Type B pancreatic cell (in vitro differentiated cells): ENCODE measurements at regions not wholly inside any gene's neighbourhood (a gene's known extent, or its start where the extent isn't known, plus 50 kb on each side); places are given as distances from the start of the nearest gene placed in this dataset.

ENCODE experiments used
- DNase-seq: peaks from one replicate; pipeline ENCODE4 v3.0.0; 2021; ENCODE audit warnings: mixed read lengths; ENCODE audit not compliant: unreplicated experiment; ENCODE audit errors: extremely low spot score
- H3K27ac Mint-ChIP-seq: 2 replicates; pipeline ENCODE4 v1.8.0; 2021; ENCODE audit warnings: mild to moderate bottlenecking, mixed read lengths
- H3K27me3 Mint-ChIP-seq: 2 replicates; pipeline ENCODE4 v1.8.0; 2021; ENCODE audit warnings: mixed read lengths
- H3K36me3 Mint-ChIP-seq: 2 replicates; pipeline ENCODE4 v1.8.0; 2021; ENCODE audit warnings: mixed read lengths
- H3K4me1 Mint-ChIP-seq: one replicate; pipeline ENCODE4 v1.8.0; 2021; ENCODE audit warnings: mixed read lengths; ENCODE audit not compliant: unreplicated experiment
- H3K4me3 Mint-ChIP-seq: 2 replicates; pipeline ENCODE4 v1.8.0; 2021; ENCODE audit warnings: mild to moderate bottlenecking, mixed read lengths
- H3K9me3 Mint-ChIP-seq: 2 replicates; pipeline ENCODE4 v1.8.0; 2021; ENCODE audit warnings: mixed read lengths
- TF ChIP-seq, protein P1 (sequence below): fragments of 200-600 bp; sonication (generic); conservative IDR thresholded peaks from 2 replicates; pipeline ENCODE4 v1.5.0; 2021; ENCODE audit warnings: antibody characterized with exemption, mild to moderate bottlenecking

DNA sequence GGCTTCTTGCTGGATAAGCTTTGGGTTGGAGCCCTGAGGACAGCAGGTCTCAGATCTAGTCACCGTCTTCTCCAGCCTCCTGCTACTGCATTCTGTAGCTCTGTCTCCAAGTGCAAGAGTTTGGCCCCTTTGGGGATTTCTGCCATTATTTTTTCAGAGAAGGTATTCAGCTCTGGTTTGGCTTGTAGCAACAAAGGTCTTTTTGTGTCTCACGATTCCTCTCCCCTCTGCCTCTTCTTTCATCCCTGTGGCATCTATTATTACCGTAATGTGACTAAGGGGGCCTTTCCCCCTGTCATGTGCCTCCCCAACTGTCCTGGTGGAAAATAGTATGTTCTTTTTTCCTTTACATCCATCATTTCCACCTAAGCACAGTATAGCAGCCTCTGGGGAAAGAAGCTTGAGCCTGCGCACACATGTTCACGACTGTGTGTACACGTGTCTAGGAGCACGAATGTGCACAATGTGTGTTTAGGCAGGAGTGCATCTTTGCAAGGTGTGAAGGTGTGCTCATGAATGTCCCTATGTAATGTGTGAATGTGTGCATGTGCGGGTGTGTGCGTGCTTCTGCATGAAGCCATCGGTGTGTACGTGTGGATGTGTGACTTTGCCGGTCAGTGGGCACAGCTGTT is 273.9 kb downstream of the ZNF536 start:
- Mint-ChIP-seq H3K9me3 (no peaks in the 10 kb centered on the region), H3K27me3 (peaks cover 40% of the 10 kb centered on the region), H3K27ac (no peak overlapping the region), H3K4me3 (no peak overlapping the region), H3K4me1 (peaks cover 24% of the 10 kb centered on the region), H3K36me3 (no peaks in the 10 kb centered on the region)
- TF ChIP-seq, protein P1, sequence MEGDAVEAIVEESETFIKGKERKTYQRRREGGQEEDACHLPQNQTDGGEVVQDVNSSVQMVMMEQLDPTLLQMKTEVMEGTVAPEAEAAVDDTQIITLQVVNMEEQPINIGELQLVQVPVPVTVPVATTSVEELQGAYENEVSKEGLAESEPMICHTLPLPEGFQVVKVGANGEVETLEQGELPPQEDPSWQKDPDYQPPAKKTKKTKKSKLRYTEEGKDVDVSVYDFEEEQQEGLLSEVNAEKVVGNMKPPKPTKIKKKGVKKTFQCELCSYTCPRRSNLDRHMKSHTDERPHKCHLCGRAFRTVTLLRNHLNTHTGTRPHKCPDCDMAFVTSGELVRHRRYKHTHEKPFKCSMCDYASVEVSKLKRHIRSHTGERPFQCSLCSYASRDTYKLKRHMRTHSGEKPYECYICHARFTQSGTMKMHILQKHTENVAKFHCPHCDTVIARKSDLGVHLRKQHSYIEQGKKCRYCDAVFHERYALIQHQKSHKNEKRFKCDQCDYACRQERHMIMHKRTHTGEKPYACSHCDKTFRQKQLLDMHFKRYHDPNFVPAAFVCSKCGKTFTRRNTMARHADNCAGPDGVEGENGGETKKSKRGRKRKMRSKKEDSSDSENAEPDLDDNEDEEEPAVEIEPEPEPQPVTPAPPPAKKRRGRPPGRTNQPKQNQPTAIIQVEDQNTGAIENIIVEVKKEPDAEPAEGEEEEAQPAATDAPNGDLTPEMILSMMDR = no peak
- no peak for DNase-seq

DNA sequence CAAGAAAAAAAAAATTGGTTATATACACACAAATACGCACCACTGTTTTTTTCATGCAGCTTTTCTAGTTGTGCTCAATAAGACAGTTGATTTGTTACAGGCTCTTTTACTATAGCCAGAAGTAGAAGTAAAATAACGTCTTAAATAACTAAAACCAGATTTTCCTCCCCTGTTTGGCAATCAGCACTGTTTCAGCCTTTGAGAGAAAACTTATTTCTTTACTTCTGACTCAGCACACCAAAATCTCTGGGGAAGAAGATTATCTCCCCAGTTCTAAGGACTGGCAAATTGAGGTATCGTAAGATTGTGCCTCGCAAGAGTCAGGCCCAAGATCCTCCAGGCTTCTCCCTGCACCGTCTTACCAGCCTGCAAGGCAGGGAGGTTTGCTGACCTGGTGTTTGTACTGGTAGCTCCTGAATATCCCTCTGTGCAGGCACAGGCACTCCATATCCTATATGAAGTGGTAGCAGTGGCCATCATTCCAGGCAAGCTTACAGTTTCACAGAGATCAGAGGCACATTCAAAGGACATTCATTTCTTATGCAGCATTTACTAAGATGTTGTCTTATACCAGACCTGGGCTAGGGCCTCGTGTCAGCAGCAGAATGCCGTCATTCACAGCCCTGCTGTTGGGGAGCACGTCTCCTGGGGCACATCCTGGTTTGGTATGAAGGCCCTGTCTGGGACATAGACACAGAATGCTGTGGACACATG is 268.2 kb downstream of the ZNF536 start:
- Mint-ChIP-seq H3K4me3 (no peak overlapping the region), H3K9me3 (no peaks in the 10 kb centered on the region), H3K27ac (no peak overlapping the region), H3K36me3 (no peaks in the 10 kb centered on the region), H3K4me1 (no peaks in the 10 kb centered on the region), H3K27me3 (peaks cover 9% of the 10 kb centered on the region)
- TF ChIP-seq, protein P1 = no peak
- no peak for DNase-seq

DNA sequence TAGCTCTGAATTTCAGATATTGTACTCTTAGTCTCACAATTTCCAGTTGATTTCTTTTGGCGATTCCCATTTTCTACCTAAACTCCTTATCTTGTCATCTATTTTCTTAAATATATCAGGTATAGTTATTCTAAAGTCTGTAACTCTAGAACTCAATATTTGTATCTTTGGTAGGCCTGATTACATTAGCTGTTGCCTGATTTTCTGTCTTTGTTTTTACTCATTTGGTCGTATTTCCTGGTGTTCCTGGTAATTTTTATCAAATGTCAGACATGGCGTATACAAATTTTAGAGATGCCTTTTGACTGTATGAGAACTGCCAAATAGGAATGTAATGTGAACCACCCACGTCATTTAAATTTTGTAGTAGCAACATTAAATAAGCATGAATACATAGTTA is 266.7 kb downstream of the ZNF536 start:
- Mint-ChIP-seq H3K36me3 (no peaks in the 10 kb centered on the region), H3K4me3 (no peak overlapping the region), H3K27ac (no peak overlapping the region), H3K9me3 (no peaks in the 10 kb centered on the region), H3K27me3 (peaks cover 12% of the 10 kb centered on the region), H3K4me1 (no peaks in the 10 kb centered on the region)
- no peak for DNase-seq
- TF ChIP-seq, protein P1 = no peak

DNA sequence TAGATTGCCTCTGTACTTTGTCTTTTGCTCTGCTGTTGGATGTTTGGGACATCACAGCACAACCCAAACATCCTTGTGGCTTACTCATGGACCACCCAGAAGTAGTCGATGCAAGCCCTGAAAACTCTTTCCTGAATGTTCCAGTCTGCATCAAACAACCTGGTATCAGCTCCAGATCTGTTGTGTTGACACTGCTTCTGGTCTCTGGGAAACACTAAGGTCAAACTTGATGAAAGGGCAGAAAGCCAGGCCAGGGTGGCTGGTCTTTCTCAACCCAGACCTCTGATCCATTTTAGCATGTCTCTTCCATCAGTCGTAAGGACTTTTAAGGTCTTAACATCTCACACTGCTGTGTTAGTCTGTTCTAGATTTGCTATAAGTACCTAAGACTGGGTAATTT is 265.7 kb downstream of the ZNF536 start:
- no peak for DNase-seq
- Mint-ChIP-seq H3K27me3 (peaks cover 6% of the 10 kb centered on the region), H3K4me1 (no peaks in the 10 kb centered on the region), H3K4me3 (no peak overlapping the region), H3K9me3 (no peaks in the 10 kb centered on the region), H3K36me3 (no peaks in the 10 kb centered on the region), H3K27ac (no peak overlapping the region)
- TF ChIP-seq, protein P1 = no peak

DNA sequence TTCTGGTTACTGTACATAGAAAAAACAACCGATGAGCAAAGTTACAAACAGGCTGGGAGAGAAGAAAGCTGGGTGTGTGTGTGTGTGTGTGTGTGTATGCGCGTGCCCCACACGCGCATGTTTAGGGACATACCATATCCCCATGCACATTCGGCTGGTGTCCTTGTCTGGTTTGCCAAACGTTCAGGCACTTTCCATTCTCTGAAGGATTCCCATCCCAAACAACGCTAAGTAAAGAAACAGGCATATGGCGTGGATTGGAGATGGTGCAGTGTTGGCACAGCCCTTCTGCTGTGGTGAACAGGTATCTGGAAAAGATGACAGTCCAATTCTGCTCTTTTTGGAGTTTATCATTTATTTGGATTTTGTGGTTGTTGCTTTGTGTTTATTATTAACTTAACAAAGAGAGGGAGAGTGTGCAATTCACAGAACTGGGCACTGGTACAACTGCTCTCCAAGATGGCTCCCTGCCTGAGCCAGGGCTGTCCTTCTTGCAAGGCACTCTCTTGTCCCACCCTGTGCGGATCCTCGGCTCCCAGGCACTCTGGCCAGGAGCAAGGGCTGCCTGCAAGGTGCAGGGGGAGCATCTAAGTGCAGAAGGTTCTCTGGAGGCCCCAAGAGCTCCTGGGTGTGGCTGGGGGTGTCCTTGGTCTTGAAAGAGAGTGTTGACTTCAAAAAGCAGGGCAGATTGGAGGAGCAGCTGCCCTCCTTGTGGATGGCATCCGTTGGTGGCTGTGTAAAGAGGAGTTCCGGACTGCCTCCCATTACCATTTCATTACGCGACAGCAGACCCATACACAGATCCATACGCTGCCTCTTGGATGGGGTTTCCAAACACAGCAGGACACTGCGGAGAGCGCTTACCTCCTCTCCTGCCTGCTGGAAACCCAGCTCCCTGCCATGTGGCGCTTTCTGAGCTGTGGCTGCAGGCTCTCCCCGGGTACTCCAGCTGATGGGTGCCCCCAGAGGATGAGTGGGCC is 263.1 kb downstream of the ZNF536 start:
- no peaks in the 10 kb centered on the region for H3K9me3 Mint-ChIP-seq
- DNase-seq = no peak
- no peaks in the 10 kb centered on the region for H3K4me1 Mint-ChIP-seq
- H3K36me3 Mint-ChIP-seq = no peaks in the 10 kb centered on the region
- no peak overlapping the region for H3K4me3 Mint-ChIP-seq
- H3K27me3 Mint-ChIP-seq = peaks cover 2% of the 10 kb centered on the region
- TF ChIP-seq, protein P1 = no peak
- no peak overlapping the region for H3K27ac Mint-ChIP-seq
